Activated CD4-positive, alpha-beta T cell treated with anti-CD3 and anti-CD28 coated beads for 36 hours (primary cell): ENCODE measurements at regions not wholly inside any gene's neighbourhood (a gene's known extent, or its start where the extent isn't known, plus 50 kb on each side); places are given as distances from the start of the nearest gene placed in this dataset.
A peak's percentile ranks its signal among the peaks of the same experiment; 100 is the strongest.
"Not testable (repeated sequence)": the region's sequence is repeated elsewhere in the genome, so short reads cannot be mapped to it uniquely, and the experiment has no call there.

ENCODE experiments used
- ATAC-seq: fragments of 200-7000 bp; cut with Tn5 transposase; one replicate; pipeline ENCODE4 v1.10.0; 2021; ENCODE audit warnings: mild to moderate bottlenecking, moderate library complexity
- CTCF ChIA-PET: fragments of 350-600 bp; sonication (Branson Sonifier 250); formaldehyde crosslinking; loops from one replicate; lab custom pipeline; 2021; ENCODE audit warnings: antibody characterized with exemption; lab: Charles Lee
- POLR2A ChIA-PET: fragments of 350-600 bp; sonication (Branson Sonifier 250); formaldehyde crosslinking; loops from one replicate; lab custom pipeline; 2021; ENCODE audit warnings: antibody characterized with exemption, inconsistent platforms; lab: Charles Lee
- DNase-seq: peaks from one replicate; pipeline ENCODE4 v3.0.0-alpha.2; 2020
- H3K27ac Mint-ChIP-seq: one replicate; pipeline ENCODE4 v1.8.0; 2021; ENCODE audit warnings: mixed read lengths
- H3K27me3 Mint-ChIP-seq: one replicate; pipeline ENCODE4 v1.8.0; 2021; ENCODE audit warnings: mixed read lengths
- H3K36me3 Mint-ChIP-seq: one replicate; pipeline ENCODE4 v1.8.0; 2021; ENCODE audit warnings: low read depth, mixed read lengths
- H3K4me1 Mint-ChIP-seq: one replicate; pipeline ENCODE4 v1.8.0; 2021; ENCODE audit warnings: mixed read lengths
- H3K4me3 Mint-ChIP-seq: one replicate; pipeline ENCODE4 v1.8.0; 2021; ENCODE audit warnings: mild to moderate bottlenecking, moderate library complexity, mixed read lengths
- H3K9me3 Mint-ChIP-seq: one replicate; pipeline ENCODE4 v1.8.0; 2021; ENCODE audit warnings: low read depth, mixed read lengths
- intact Hi-C, 2 experiments: fragments of 100-400 bp; cut with DNase I in 1 of 2; cut with micrococcal nuclease in 1 of 2; formaldehyde crosslinking; loops; one replicate each; pipeline versions ENCODE4 v1.14.2 to v1.15.1; 2022 to 2024; cut with DNase I, micrococcal nuclease

DNA sequence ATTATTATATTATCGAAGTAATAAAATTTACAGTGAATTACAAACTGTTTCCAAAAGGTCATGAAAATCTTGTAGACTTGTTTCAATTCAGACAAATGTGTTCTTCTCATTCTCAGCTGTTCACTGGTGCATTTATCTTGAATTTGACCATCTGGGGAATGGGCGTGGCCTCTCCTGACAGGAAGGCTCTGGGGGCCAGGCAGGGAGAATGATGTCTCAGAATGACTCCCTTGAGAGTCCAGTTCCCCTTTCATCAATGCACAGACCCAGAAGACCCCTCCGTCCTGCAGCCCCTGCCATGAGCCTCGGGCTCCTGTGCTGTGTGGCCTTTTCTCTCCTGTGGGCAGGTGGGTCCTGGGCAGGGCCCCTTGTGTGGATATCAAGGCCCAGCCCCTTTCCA is 229.7 kb upstream of the PRSS58 start:
- H3K36me3 Mint-ChIP-seq, H3K27ac Mint-ChIP-seq, intact Hi-C loops, H3K9me3 Mint-ChIP-seq, DNase-seq, H3K27me3 Mint-ChIP-seq, POLR2A ChIA-PET, H3K4me3 Mint-ChIP-seq, ATAC-seq: not testable (repeated sequence)
- H3K4me1 Mint-ChIP-seq = peaks cover 32% of the 10 kb centered on the region
- CTCF ChIA-PET = interaction anchor here (10.2 kb wide), 1 partner anchor 11 kb away, joined by 127 read pairs; no protein-coding TSS in a partner anchor

- POLR2A ChIA-PET = no interaction called here
- Mint-ChIP-seq H3K27ac (no peak overlapping the region), H3K36me3 (no peaks in the 10 kb centered on the region), H3K4me3 (no peak overlapping the region), H3K27me3 (no peaks in the 10 kb centered on the region), H3K9me3 (no peaks in the 10 kb centered on the region), H3K4me1 (peaks cover 34% of the 10 kb centered on the region)
- intact Hi-C loops = no loop called here
- ATAC-seq = no peak
- no peak for DNase-seq
- CTCF ChIA-PET = interaction anchor here (1.0 to 10.2 kb wide), 8 partner anchors 9 to 386 kb away, joined by 3 to 146 read pairs (median 4); no protein-coding TSS in a partner anchor
These were observed 229.3 kb upstream of the PRSS58 start for GRCh38 chr7:142487124-142487523.

GRCh38 chr7:142485617-142486226 is 227.9 kb upstream of the PRSS58 start:
- ATAC-seq (peak; percentile 43), DNase-seq (peak; percentile 58)
- ChIA-PET CTCF (interaction anchor here (0.7 to 10.2 kb wide), 12 partner anchors 10 to 543 kb away, joined by 3 to 146 read pairs (median 3); no protein-coding TSS in a partner anchor), POLR2A (no interaction called here)
- Mint-ChIP-seq H3K9me3 (no peaks in the 10 kb centered on the region), H3K27me3 (no peaks in the 10 kb centered on the region), H3K4me3 (no peak overlapping the region), H3K4me1 (peaks cover 41% of the 10 kb centered on the region), H3K36me3 (no peaks in the 10 kb centered on the region), H3K27ac (no peak overlapping the region)
- intact Hi-C loops = no loop called here

DNA sequence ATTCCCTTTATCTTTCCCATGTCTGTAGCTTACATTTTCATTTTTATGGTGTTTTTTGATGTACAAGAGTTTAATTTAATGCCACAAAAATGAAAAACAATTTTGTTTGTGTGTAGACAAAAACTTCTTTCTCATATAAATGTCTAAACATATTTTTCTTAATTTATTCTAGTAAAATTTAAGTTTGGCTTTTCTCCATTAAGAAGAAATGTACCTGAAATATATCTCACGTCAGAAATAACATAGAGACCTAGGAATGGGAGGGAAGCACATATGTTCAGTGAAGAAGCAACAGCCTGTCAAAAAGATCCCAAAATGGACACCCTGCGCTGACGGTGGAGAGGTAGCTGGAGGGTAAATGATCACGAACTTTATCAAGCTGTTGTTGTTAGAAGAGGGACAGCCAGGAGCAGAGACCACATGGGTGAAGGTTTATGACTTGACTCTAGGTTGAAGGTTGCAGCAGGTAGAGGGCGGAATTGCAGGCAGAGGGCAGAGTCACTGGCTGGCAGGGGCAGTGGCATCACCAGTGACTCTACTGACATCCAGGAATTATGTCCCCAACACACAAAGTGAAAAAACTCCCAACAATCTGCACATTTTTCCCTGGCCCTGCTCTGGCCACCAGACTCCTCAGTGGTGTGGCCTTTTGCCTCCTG is 225.9 kb upstream of the PRSS58 start:
- CTCF ChIA-PET = interaction anchor here (0.5 to 10.2 kb wide), 21 partner anchors 8 to 519 kb away, joined by 3 to 146 read pairs (median 3); no protein-coding TSS in a partner anchor
- no peaks in the 10 kb centered on the region for H3K9me3 Mint-ChIP-seq
- POLR2A ChIA-PET = no interaction called here

DNA sequence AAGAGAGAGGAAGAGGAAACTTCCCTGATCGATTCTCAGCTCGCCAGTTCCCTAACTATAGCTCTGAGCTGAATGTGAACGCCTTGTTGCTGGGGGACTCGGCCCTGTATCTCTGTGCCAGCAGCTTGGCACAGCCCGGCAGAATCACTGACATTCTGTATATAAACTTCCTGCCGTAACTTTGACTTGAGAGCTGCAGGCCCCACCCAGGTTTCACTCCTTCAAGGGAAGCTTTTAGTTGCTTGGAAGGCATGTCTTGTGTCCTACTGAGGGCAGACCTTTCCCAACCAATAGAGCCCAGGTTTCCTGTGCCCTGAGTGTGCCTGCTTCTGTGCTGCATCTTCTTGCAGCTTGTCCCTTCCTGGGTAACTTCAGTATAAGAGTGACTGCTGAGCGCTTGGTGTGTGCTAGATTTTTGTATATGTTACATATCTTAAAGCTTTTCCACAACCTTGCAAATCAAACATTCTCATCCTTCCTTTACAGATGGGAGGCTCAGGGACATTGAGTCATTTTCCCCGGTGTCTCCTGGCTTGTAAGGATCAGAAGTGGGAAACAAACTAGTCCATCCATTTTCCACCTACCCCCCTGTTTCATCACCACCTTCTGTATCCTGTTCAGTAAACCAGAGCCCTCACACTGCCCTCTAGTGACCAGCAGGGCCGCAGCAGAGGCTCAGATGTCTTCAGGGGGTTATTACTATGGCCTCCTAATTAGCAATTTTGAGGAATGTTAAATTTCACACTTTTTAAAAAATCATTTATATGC is 225.2 kb upstream of the PRSS58 start:
- Mint-ChIP-seq H3K27ac (peak overlapping the region; percentile 91), H3K27me3 (no peaks in the 10 kb centered on the region), H3K36me3 (no peaks in the 10 kb centered on the region), H3K4me3 (peak overlapping the region; percentile 37), H3K9me3 (no peaks in the 10 kb centered on the region), H3K4me1 (peaks cover 51% of the 10 kb centered on the region)
- intact Hi-C loops = loop anchor here (1.0 to 2.0 kb wide), 3 partner anchors 24 to 98 kb away; no protein-coding TSS in a partner anchor
- DNase-seq (peak; percentile 78), ATAC-seq (peak; percentile 85)
- CTCF ChIA-PET = interaction anchor here (0.5 to 10.2 kb wide), 25 partner anchors 9 to 520 kb away, joined by 3 to 146 read pairs (median 3); no protein-coding TSS in a partner anchor
- POLR2A ChIA-PET = no interaction called here

More for the DNA sequence above, 225.9 kb upstream of the PRSS58 start:
- no peak for ATAC-seq
- Mint-ChIP-seq H3K36me3 (no peaks in the 10 kb centered on the region), H3K27ac (no peak overlapping the region), H3K4me3 (no peak overlapping the region), H3K4me1 (peaks cover 44% of the 10 kb centered on the region), H3K27me3 (no peaks in the 10 kb centered on the region)
- intact Hi-C loops = loop anchor here (1.0 to 2.0 kb wide), 3 partner anchors 24 to 99 kb away; no protein-coding TSS in a partner anchor
- DNase-seq = no peak

DNA sequence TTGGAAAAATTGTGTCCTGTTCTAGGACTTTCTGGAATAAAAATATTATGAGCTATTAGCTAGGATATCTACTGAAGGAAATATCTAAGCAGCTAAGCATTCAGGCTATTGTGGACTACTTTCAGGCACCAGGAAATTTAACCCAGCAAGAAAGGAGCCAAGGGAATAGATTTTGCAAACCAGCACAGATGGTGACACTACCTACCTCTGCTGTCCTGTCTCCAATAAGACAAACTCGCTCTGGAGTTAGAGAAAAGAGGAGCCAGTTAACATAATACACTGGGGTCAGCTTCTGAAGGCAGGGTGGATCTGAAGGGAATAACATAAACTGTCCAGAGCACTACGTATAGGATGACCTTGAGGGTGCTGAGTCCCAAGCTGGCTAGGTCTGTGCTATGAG is 223.7 kb upstream of the PRSS58 start:
- Mint-ChIP-seq H3K9me3 (no peaks in the 10 kb centered on the region), H3K4me1 (peaks cover 66% of the 10 kb centered on the region), H3K36me3 (no peaks in the 10 kb centered on the region), H3K27ac (peak overlapping the region; percentile 91), H3K27me3 (no peaks in the 10 kb centered on the region), H3K4me3 (no peak overlapping the region)
- DNase-seq (no peak), ATAC-seq (no peak)
- intact Hi-C loops = no loop called here
- CTCF ChIA-PET = interaction anchor here (1.3 to 10.2 kb wide), 5 partner anchors 9 to 329 kb away, joined by 5 to 146 read pairs (median 36); no protein-coding TSS in a partner anchor
- POLR2A ChIA-PET = no interaction called here

DNA sequence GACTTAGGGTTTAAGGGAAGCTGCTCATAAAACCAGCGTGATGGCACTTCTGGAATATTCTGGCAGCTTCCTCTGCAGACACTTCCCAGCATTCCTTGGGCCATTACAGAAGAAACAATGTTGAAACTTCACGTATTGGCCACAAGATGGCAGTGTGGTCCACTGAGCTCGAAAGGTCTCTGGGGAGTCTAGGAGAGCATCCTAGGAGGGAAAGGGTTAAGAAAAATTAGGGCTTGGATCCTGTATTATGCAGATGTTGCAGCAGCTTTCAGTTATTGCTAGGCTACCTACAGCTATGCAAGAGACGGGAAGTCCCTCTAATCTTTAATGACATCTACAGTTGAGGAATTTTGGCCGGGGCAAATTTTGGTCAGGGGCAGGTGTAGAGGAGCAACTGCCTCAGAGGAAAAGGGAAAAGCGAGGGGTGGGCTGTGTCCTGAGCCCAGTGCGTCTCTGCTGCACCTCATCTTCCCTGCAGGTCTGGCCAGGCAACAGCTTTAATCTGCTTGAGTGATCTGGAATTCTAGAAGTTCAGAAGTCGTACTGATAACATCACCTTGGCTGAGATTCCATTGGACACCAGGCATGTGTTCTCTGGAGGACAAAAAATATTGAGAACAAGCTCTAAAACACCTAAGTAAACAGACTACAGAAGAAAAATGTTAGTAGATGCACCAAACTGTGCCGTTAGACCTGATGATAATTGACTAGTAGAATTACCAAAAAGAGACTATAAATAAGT is 220.8 kb upstream of the PRSS58 start:
- DNase-seq (peak; percentile 56), ATAC-seq (peak; percentile 56)
- Mint-ChIP-seq H3K9me3 (no peaks in the 10 kb centered on the region), H3K27me3 (no peaks in the 10 kb centered on the region), H3K27ac (peak overlapping the region; percentile 79), H3K4me3 (no peak overlapping the region), H3K36me3 (no peaks in the 10 kb centered on the region), H3K4me1 (peaks cover 78% of the 10 kb centered on the region)
- POLR2A ChIA-PET = no interaction called here
- intact Hi-C loops = no loop called here
- CTCF ChIA-PET = interaction anchor here (0.6 to 10.2 kb wide), 19 partner anchors 8 to 782 kb away, joined by 3 to 146 read pairs (median 4); no protein-coding TSS in a partner anchor

GRCh38 chr7:142477801-142478200 is 219.9 kb upstream of the PRSS58 start:
- H3K4me3 Mint-ChIP-seq, ATAC-seq, intact Hi-C loops, H3K9me3 Mint-ChIP-seq, DNase-seq, POLR2A ChIA-PET, H3K27me3 Mint-ChIP-seq, H3K36me3 Mint-ChIP-seq: not testable (repeated sequence)
- CTCF ChIA-PET = interaction anchor here (0.6 to 10.2 kb wide), 16 partner anchors 9 to 782 kb away, joined by 3 to 146 read pairs (median 4); no protein-coding TSS in a partner anchor
- Mint-ChIP-seq H3K27ac (peak overlapping the region; percentile 79), H3K4me1 (peaks cover 78% of the 10 kb centered on the region)

DNA sequence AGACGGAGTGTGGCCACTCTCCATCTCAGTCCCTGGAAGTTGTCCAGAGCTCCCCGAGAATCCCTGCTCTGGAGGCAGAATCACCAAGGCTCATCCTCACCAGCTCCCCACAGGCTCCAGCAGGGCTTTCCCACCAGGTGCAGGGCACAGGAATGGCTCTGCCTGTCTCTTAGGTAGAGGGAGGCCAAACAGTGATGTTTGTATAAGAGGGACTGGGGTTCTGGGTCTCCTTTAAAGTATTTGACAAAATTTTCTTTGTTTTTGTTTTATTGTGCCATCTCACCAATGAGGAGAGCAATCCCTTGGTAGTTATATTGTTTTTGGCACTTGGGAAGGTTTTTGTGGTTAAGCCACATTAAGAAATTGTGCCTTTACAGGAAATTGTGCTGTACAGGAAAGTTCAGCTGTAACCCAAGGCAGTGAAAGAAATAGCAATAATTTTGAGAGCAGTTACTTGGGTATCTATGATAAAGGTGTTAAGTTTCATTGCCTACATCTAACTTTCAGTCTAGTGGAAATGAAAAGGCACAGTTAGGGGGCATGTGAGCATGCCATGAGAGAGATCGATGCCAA is 219.3 kb upstream of the PRSS58 start:
- ChIA-PET CTCF (interaction anchor here (0.6 to 2.5 kb wide), 9 partner anchors 10 to 123 kb away, joined by 3 to 13 read pairs (median 3); no protein-coding TSS in a partner anchor), POLR2A (no interaction called here)
- no peak overlapping the region for H3K4me3 Mint-ChIP-seq
- peaks cover 74% of the 10 kb centered on the region for H3K4me1 Mint-ChIP-seq
- intact Hi-C loops = no loop called here
- DNase-seq (no peak), ATAC-seq (no peak)
- H3K9me3 Mint-ChIP-seq = no peaks in the 10 kb centered on the region
- no peaks in the 10 kb centered on the region for H3K36me3 Mint-ChIP-seq
- no peaks in the 10 kb centered on the region for H3K27me3 Mint-ChIP-seq
- H3K27ac Mint-ChIP-seq = peak overlapping the region; percentile 79

GRCh38 chr7:142476077-142476476 is 218.2 kb upstream of the PRSS58 start:
- CTCF ChIA-PET = interaction anchor here (1.0 to 2.4 kb wide), 5 partner anchors 9 to 31 kb away, joined by 3 to 13 read pairs (median 3); no protein-coding TSS in a partner anchor
- no peaks in the 10 kb centered on the region for H3K36me3 Mint-ChIP-seq
- H3K27ac Mint-ChIP-seq = peak overlapping the region; percentile 22
- intact Hi-C loops = no loop called here
- H3K4me3 Mint-ChIP-seq = no peak overlapping the region
- H3K27me3 Mint-ChIP-seq = no peaks in the 10 kb centered on the region
- peaks cover 66% of the 10 kb centered on the region for H3K4me1 Mint-ChIP-seq
- POLR2A ChIA-PET = no interaction called here
- no peaks in the 10 kb centered on the region for H3K9me3 Mint-ChIP-seq
- DNase-seq (no peak), ATAC-seq (no peak)
